ENCODE measurements at regions not wholly inside any gene's neighbourhood (a gene's known extent, or its start where the extent isn't known, plus 50 kb on each side); places are given as distances from the start of the nearest gene placed in this dataset.

- POLR2A ChIA-PET: interaction anchor here (1.8 kb wide), 1 partner anchor 10 kb away, joined by 6 read pairs; no protein-coding TSS in a partner anchor
- H3K9me2 ChIP-seq (ENCODE audit: insufficient read depth): no peaks in the 10 kb centered on the region
Measured at GRCh38 chr11:95434009-95434408, 203.0 kb upstream of the SESN3 start.

More at GRCh38 chr11:95434009-95434408, 203.0 kb upstream of the SESN3 start:
- Histone ChIP-seq H4K20me1 (ENCODE audit: insufficient read depth) (no peaks in the 10 kb centered on the region), H3K27me3 (ENCODE audit: insufficient read depth, low read length) (peaks cover 25% of the 10 kb centered on the region; the same call in 1 of the 2 replicates), H3K27ac (ENCODE audit: low read depth, low read length) (no peak overlapping the region), H2AFZ (ENCODE audit: low read depth, low read length, poor library complexity, severe bottlenecking) (no peak overlapping the region), H3K4me3 (replicated peaks in 1 of 2; ENCODE audit: low read depth in 1 of 2, low read length in 2 of 2) (no peak overlapping the region), H3K4me2 (ENCODE audit: low read length) (no peak overlapping the region), H3K9ac (ENCODE audit: low read length) (no peak overlapping the region), H3K79me2 (ENCODE audit: insufficient read depth, low read length) (no peaks in the 10 kb centered on the region), H3K36me3 (ENCODE audit: control insufficient read depth in 1 of 2, insufficient read depth in 2 of 2, low read length in 2 of 2) (no peaks in the 10 kb centered on the region), H3K4me1 (ENCODE audit: control insufficient read depth in 1 of 2, insufficient read depth in 2 of 2, low read length in 2 of 2) (no peaks in the 10 kb centered on the region), H3K9me3 (ENCODE audit: control insufficient read depth in 1 of 2, insufficient read depth in 1 of 2, low read depth in 1 of 2, low read length in 2 of 2) (no peaks in the 10 kb centered on the region)
- ChIA-PET RAD21 (ENCODE audit: low non-redundant PET in 1 of 2, low total read pairs in 2 of 2, uncharacterized antibody in 2 of 2, unreplicated experiment in 2 of 2) (no interaction called here), CTCF (interaction anchor here (1.3 kb wide), 1 partner anchor 282 kb away, joined by 3 read pairs; no protein-coding TSS in a partner anchor)
- no peak for TF ChIP-seq SP1 (IDR thresholded peaks at IDR 0.05; ENCODE audit: low read depth)
- no peak for TF ChIP-seq POLR2A (IDR thresholded peaks at IDR 0.05; ENCODE audit: borderline replicate concordance, extremely low read depth, insufficient read depth, insufficient read length)
- TF ChIP-seq EZH2phosphoT487 (IDR thresholded peaks at IDR 0.05; ENCODE audit: borderline replicate concordance): no peak
- TF ChIP-seq TCF7L2 (IDR thresholded peaks at IDR 0.05; ENCODE audit: borderline replicate concordance, extremely low read depth, insufficient read depth, insufficient read length): no peak
- no peak for TF ChIP-seq EGR1 (IDR thresholded peaks at IDR 0.05; ENCODE audit: low read depth)
- no peak for TF ChIP-seq ZNF274 (IDR thresholded peaks at IDR 0.05; ENCODE audit: low read depth, low read length)
- TF ChIP-seq CBX3 (IDR thresholded peaks at IDR 0.05; ENCODE audit: low read depth): no peak
- no peak for TF ChIP-seq SRF (IDR thresholded peaks at IDR 0.05; ENCODE audit: low read depth)
- no peak for TF ChIP-seq JUND (IDR thresholded peaks at IDR 0.05)
- TF ChIP-seq YY1 (IDR thresholded peaks at IDR 0.05; ENCODE audit: extremely low read depth, insufficient replicate concordance, low read depth, low read length): no peak
- no peak for TF ChIP-seq CEBPB (IDR thresholded peaks at IDR 0.05; ENCODE audit: low read depth)
- no peak for TF ChIP-seq EZH2 (IDR thresholded peaks at IDR 0.05)
- TF ChIP-seq FOSL1 (IDR thresholded peaks at IDR 0.05; ENCODE audit: low read depth): no peak
- TF ChIP-seq ATF3 (IDR thresholded peaks at IDR 0.05): no peak
- TF ChIP-seq, protein P1, sequence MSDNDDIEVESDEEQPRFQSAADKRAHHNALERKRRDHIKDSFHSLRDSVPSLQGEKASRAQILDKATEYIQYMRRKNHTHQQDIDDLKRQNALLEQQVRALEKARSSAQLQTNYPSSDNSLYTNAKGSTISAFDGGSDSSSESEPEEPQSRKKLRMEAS (IDR thresholded peaks at IDR 0.05): no peak
- TF ChIP-seq RAD21 (IDR thresholded peaks at IDR 0.05; ENCODE audit: low read depth): no peak
- TF ChIP-seq SIN3A (IDR thresholded peaks at IDR 0.05; ENCODE audit: low read depth): no peak
- TF ChIP-seq ELF1 (IDR thresholded peaks at IDR 0.05; ENCODE audit: borderline replicate concordance, low read depth): no peak
- TF ChIP-seq POLR2AphosphoS5 (IDR thresholded peaks at IDR 0.05; ENCODE audit: low read depth, low read length): no peak
- no peak for TF ChIP-seq CTCF (IDR thresholded peaks at IDR 0.05 in 2 of 3, conservative IDR thresholded peaks at IDR 0.05 in 1 of 3; ENCODE audit: borderline replicate concordance in 1 of 3, insufficient read depth in 1 of 3, low read depth in 2 of 3, low read length in 2 of 3)
- intact Hi-C loops (cut with micrococcal nuclease): no loop called here
- no peak for DNase-seq (ENCODE audit: low read depth, low spot score)
- ATAC-seq: no peak
- BruUV-seq (replicated peaks): no TSS peak

All from HCT116 (cell line).